ENCODE measurements at regions not wholly inside any gene's neighbourhood (a gene's known extent, or its start where the extent isn't known, plus 50 kb on each side); places are given as distances from the start of the nearest gene placed in this dataset.

- no peak for TF ChIP-seq CTCF (IDR thresholded peaks at IDR 0.05)
- TF ChIP-seq POLR2A (IDR thresholded peaks at IDR 0.05) = no peak
Observed at GRCh38 chr4:170162416-170162815, 72.7 kb upstream of the AADAT start.

Measured in esophagus squamous epithelium (tissue), 4 donors.